GM12892 (cell line): ENCODE measurements at regions not wholly inside any gene's neighbourhood (a gene's known extent, or its start where the extent isn't known, plus 50 kb on each side); places are given as distances from the start of the nearest gene placed in this dataset.

Experiments
- POLR2A ChIP-seq: IDR thresholded peaks from 2 replicates; pipeline ENCODE4 v1.6.1; 2011; ENCODE audit warnings: low read depth, low read length, control low read depth
- POLR2AphosphoS5 ChIP-seq: IDR thresholded peaks from 2 replicates; pipeline ENCODE4 v1.6.1; 2011; ENCODE audit warnings: low read depth, low read length, control low read depth

DNA sequence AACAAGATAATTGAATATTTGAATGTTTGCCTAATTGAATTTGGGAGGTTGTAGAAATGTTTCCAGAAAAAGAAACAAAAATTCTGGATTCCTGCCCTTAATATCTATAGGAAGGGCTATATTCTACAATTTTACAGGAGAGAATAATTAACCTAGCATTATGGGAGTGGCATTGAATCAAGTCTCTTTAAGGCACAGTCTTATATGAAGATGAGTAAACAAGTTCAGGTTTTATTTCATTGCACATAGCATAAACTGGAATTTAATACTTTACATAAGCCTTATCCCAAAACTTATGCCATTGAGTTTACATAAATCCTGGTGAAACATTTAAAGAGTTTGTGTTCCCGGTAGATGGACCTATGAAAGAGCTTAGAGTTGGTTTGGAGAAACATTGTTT, 138.1 kb upstream of the ADAMTSL1 start:
- TF ChIP-seq POLR2A (no peak), POLR2AphosphoS5 (no peak)
